ENCODE measurements at regions not wholly inside any gene's neighbourhood (a gene's known extent, or its start where the extent isn't known, plus 50 kb on each side); places are given as distances from the start of the nearest gene placed in this dataset.
A peak's percentile ranks its signal among the peaks of the same experiment; 100 is the strongest.

GRCh38 chr15:39095218-39095879, 485.5 kb upstream of the THBS1 start:
- DNase-seq = peak; percentile 53

GRCh38 chr15:39096608-39097205, 484.2 kb upstream of the THBS1 start:
- no peak for DNase-seq

GRCh38 chr15:39099524-39099923, 481.4 kb upstream of the THBS1 start:
- DNase-seq = no peak

- no peak for DNase-seq
Observed at GRCh38 chr15:39100106-39100660, 480.7 kb upstream of the THBS1 start.

- no peak for DNase-seq
Observed at GRCh38 chr15:39102431-39102830, 478.4 kb upstream of the THBS1 start.

GRCh38 chr15:39106950-39107349, 473.9 kb upstream of the THBS1 start:
- no peak for DNase-seq

GRCh38 chr15:39108021-39108420, 472.9 kb upstream of the THBS1 start:
- no peak for DNase-seq

- DNase-seq = no peak
Observed at GRCh38 chr15:39110336-39110735, 470.5 kb upstream of the THBS1 start.

- no peak for DNase-seq
Observed at GRCh38 chr15:39110746-39111145, 470.1 kb upstream of the THBS1 start.

- DNase-seq = no peak
Observed at GRCh38 chr15:39113741-39114140, 467.1 kb upstream of the THBS1 start.

GRCh38 chr15:39114690-39115378, 466.0 kb upstream of the THBS1 start:
- DNase-seq = no peak

- no peak for DNase-seq
Observed at GRCh38 chr15:39115379-39116057, 465.4 kb upstream of the THBS1 start.

GRCh38 chr15:39118510-39118909, 462.4 kb upstream of the THBS1 start:
- DNase-seq = no peak

- no peak for DNase-seq
Observed at GRCh38 chr15:39124155-39124552, 456.7 kb upstream of the THBS1 start.

- DNase-seq = no peak
Observed at GRCh38 chr15:39124553-39125171, 456.2 kb upstream of the THBS1 start.

- DNase-seq = no peak
Observed at GRCh38 chr15:39125226-39125625, 455.7 kb upstream of the THBS1 start.

- peak; percentile 67 for DNase-seq
Observed at GRCh38 chr15:39125904-39126303, 455.0 kb upstream of the THBS1 start.

GRCh38 chr15:39127151-39127790, 453.6 kb upstream of the THBS1 start:
- no peak for DNase-seq

GRCh38 chr15:39127925-39128617, 452.8 kb upstream of the THBS1 start:
- peak; percentile 60 for DNase-seq

- no peak for DNase-seq
Observed at GRCh38 chr15:39128746-39129145, 452.1 kb upstream of the THBS1 start.

GRCh38 chr15:39130556-39131379, 450.1 kb upstream of the THBS1 start:
- DNase-seq = no peak
